Testis (tissue), 2 donors: ENCODE measurements at regions not wholly inside any gene's neighbourhood (a gene's known extent, or its start where the extent isn't known, plus 50 kb on each side); places are given as distances from the start of the nearest gene placed in this dataset.

Experiments
- CTCF ChIP-seq, 3 experiments: fragments of 450-650 bp in 2 of 3; fragments of 200-600 bp in 1 of 3; sonication (generic) in 1 of 3; IDR thresholded peaks; one replicate each; pipeline ENCODE4 v1.5.1; 2016 to 2019; ENCODE audit warnings: antibody characterized with exemption in 3 of 3, mild to moderate bottlenecking in 2 of 3, moderate library complexity in 1 of 3
- POLR2A ChIP-seq: fragments of 450-650 bp; IDR thresholded peaks from one replicate; pipeline ENCODE4 v1.6.1; 2017; ENCODE audit warnings: antibody characterized with exemption, mild to moderate bottlenecking, moderate library complexity

DNA sequence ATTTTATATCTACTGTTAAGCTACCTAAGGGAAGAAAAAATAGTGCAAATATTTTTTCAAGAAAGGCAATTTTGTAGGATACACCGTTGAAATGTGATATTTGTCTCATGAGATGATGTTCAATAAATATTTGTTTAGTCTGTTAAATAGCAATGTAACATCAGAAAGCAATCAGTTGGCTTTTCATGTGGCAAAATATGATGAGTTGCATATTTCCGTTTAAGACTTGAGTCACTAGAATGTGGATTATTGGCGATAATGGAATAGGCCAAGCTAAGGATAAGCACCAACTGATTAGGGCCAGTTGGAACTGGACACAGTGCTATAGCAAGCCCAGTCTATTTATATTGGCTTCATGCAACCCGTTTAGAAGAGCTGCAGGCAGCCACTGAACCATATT, 250.4 kb upstream of the SLC16A7 start:
- TF ChIP-seq CTCF (IDR thresholded peaks at IDR 0.05) (no peak), POLR2A (no peak)
